GM18519 (cell line): ENCODE measurements at regions not wholly inside any gene's neighbourhood (a gene's known extent, or its start where the extent isn't known, plus 50 kb on each side); places are given as distances from the start of the nearest gene placed in this dataset.

Experiments
- ATAC-seq: cut with Tn5 transposase; IDR thresholded peaks from one replicate; pipeline ENCODE4 v1.9.1; 2021; ENCODE audit warnings: mild to moderate bottlenecking, moderate library complexity; ENCODE audit not compliant: unreplicated experiment, low FRiP score

GRCh38 chr12:107317751-107318555 lies 224.6 kb upstream of the CRY1 start:
- no peak for ATAC-seq

GRCh38 chr12:107318556-107318805 lies 225.1 kb upstream of the CRY1 start:
- ATAC-seq, result no peak

GRCh38 chr12:107318806-107319532 lies 225.6 kb upstream of the CRY1 start:
- ATAC-seq, result no peak

- ATAC-seq, result no peak
Observed at GRCh38 chr12:107319533-107320032, 226.2 kb upstream of the CRY1 start.

GRCh38 chr12:107320033-107320928 lies 226.9 kb upstream of the CRY1 start:
- ATAC-seq, result no peak

- no peak for ATAC-seq
Observed at GRCh38 chr12:107320929-107321631, 227.7 kb upstream of the CRY1 start.

- ATAC-seq, result no peak
Observed at GRCh38 chr12:107322063-107322462, 228.7 kb upstream of the CRY1 start.

GRCh38 chr12:107325075-107325608 lies 231.8 kb upstream of the CRY1 start:
- ATAC-seq, result no peak

- no peak for ATAC-seq
Observed at GRCh38 chr12:107326237-107326636, 232.9 kb upstream of the CRY1 start.

GRCh38 chr12:107327651-107328182 lies 234.4 kb upstream of the CRY1 start:
- no peak for ATAC-seq

GRCh38 chr12:107328442-107329133 lies 235.2 kb upstream of the CRY1 start:
- ATAC-seq, result no peak

- no peak for ATAC-seq
Observed at GRCh38 chr12:107329569-107330324, 236.4 kb upstream of the CRY1 start.

GRCh38 chr12:107330831-107331431 lies 237.6 kb upstream of the CRY1 start:
- ATAC-seq, result no peak

GRCh38 chr12:107331471-107331870 lies 238.1 kb upstream of the CRY1 start:
- no peak for ATAC-seq

GRCh38 chr12:107331912-107332311 lies 238.6 kb upstream of the CRY1 start:
- no peak for ATAC-seq

- no peak for ATAC-seq
Observed at GRCh38 chr12:107332743-107333142, 239.4 kb upstream of the CRY1 start.

- ATAC-seq, result no peak
Observed at GRCh38 chr12:107335802-107336570, 242.6 kb upstream of the CRY1 start.
